NCI-H1048 (cell line): ENCODE measurements at regions not wholly inside any gene's neighbourhood (a gene's known extent, or its start where the extent isn't known, plus 50 kb on each side); places are given as distances from the start of the nearest gene placed in this dataset.

Experiments
- DNase-seq: peaks from one replicate; lab custom pipeline; 2025; lab: John Stamatoyannopoulos, UW

GRCh38 chr9:119639287-119639955 is 270.2 kb upstream of the BRINP1 start:
- DNase-seq = no peak

- no peak for DNase-seq
Measured at GRCh38 chr9:119634006-119634405, 264.8 kb upstream of the BRINP1 start.

- DNase-seq = no peak
Measured at GRCh38 chr9:119611565-119611964, 242.3 kb upstream of the BRINP1 start.

- DNase-seq = no peak
Measured at GRCh38 chr9:119609277-119609971, 240.2 kb upstream of the BRINP1 start.

- no peak for DNase-seq
Measured at GRCh38 chr9:119601632-119602031, 232.4 kb upstream of the BRINP1 start.

- DNase-seq = no peak
Measured at GRCh38 chr9:119597499-119597898, 228.3 kb upstream of the BRINP1 start.

GRCh38 chr9:119596703-119597102 is 227.5 kb upstream of the BRINP1 start:
- no peak for DNase-seq

- no peak for DNase-seq
Measured at GRCh38 chr9:119588874-119589744, 219.9 kb upstream of the BRINP1 start.

GRCh38 chr9:119577881-119578280 is 208.6 kb upstream of the BRINP1 start:
- no peak for DNase-seq

GRCh38 chr9:119559986-119560385 is 190.8 kb upstream of the BRINP1 start:
- DNase-seq = no peak

GRCh38 chr9:119559056-119559455 is 189.8 kb upstream of the BRINP1 start:
- DNase-seq = no peak

GRCh38 chr9:119556129-119556875 is 187.1 kb upstream of the BRINP1 start:
- DNase-seq = peak; percentile 29

- no peak for DNase-seq
Measured at GRCh38 chr9:119544492-119544891, 175.3 kb upstream of the BRINP1 start.

GRCh38 chr9:119537138-119537537 is 167.9 kb upstream of the BRINP1 start:
- DNase-seq = no peak

GRCh38 chr9:119533504-119533903 is 164.3 kb upstream of the BRINP1 start:
- DNase-seq = no peak

- no peak for DNase-seq
Measured at GRCh38 chr9:119526698-119527097, 157.5 kb upstream of the BRINP1 start.

GRCh38 chr9:119523508-119523907 is 154.3 kb upstream of the BRINP1 start:
- DNase-seq = no peak

GRCh38 chr9:119522381-119522780 is 153.1 kb upstream of the BRINP1 start:
- DNase-seq = no peak

- no peak for DNase-seq
Measured at GRCh38 chr9:119509291-119509905, 140.2 kb upstream of the BRINP1 start.

GRCh38 chr9:119501374-119501773 is 132.1 kb upstream of the BRINP1 start:
- no peak for DNase-seq

GRCh38 chr9:119500072-119500771 is 131.0 kb upstream of the BRINP1 start:
- DNase-seq = no peak
